Coronary artery (tissue), 2 donors: ENCODE measurements at regions not wholly inside any gene's neighbourhood (a gene's known extent, or its start where the extent isn't known, plus 50 kb on each side); places are given as distances from the start of the nearest gene placed in this dataset.

ENCODE experiments used
- DNase-seq: peaks from one replicate; pipeline ENCODE4 v3.0.0-alpha.2; 2017; ENCODE audit warnings: low spot score
- H3K27ac ChIP-seq, 2 donors: fragments of 200-600 bp; sonication (generic); one replicate each; pipeline ENCODE4 v1.5.1; 2016 to 2019
- H3K4me3 ChIP-seq: fragments of 200-600 bp; sonication (generic); 2 replicates; pipeline ENCODE4 v1.5.1; 2016; ENCODE audit warnings: mild to moderate bottlenecking, moderate library complexity
- CTCF ChIP-seq: fragments of 200-600 bp; sonication (generic); IDR thresholded peaks from one replicate; pipeline ENCODE4 v1.5.1; 2019; ENCODE audit warnings: antibody characterized with exemption

DNA sequence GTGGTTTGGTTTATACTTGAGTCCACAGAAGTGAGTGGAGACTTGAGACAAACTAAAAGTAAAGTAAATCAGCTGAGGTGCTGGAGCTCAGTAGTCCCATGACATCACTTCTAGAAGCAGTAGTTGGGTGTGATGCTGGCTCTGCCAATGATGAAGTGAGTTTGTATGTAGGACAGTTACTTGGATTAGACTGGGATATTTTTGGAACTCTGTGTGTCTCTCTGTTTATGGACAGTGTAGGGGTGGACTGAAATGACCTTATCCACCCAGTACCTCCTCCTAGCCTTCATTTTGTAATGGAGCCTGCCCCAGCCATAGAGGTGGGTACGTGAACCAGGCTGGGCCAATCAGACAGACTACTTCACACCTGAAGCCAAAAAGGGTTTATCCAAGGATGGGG, 52.2 kb downstream of the POLR1D start:
- TF ChIP-seq CTCF = no peak
- DNase-seq = no peak
- Histone ChIP-seq H3K27ac (no peak overlapping the region), H3K4me3 (no peak overlapping the region)

GRCh38 chr13:27678306-27679040, 56.8 kb downstream of the POLR1D start:
- Histone ChIP-seq H3K27ac (no peak overlapping the region), H3K4me3 (no peak overlapping the region)
- TF ChIP-seq CTCF = no peak
- DNase-seq = no peak

GRCh38 chr13:27679396-27679795, 57.7 kb downstream of the POLR1D start:
- Histone ChIP-seq H3K27ac (no peak overlapping the region), H3K4me3 (no peak overlapping the region)
- no peak for DNase-seq
- TF ChIP-seq CTCF = no peak

DNA sequence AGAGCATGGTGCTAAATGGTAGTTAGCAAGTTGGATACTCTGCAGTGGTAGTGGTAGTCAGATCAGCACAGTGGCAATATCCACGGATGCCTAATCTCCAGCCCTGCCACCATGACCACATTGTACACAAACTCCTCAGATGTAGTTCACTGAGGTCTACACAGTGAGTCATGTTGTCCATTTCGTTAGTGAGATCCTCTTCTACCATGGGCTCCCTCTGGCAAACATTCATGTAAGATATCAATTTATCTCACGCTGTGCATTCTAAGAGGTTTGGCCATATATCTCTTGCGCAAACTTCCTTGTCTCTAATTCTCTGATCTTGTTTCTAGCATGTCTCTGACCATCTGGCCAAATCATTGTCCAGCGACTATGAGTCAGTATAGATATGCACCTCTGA, 58.2 kb downstream of the POLR1D start:
- Histone ChIP-seq H3K27ac (no peak overlapping the region), H3K4me3 (no peak overlapping the region)
- TF ChIP-seq CTCF = no peak
- DNase-seq = no peak

DNA sequence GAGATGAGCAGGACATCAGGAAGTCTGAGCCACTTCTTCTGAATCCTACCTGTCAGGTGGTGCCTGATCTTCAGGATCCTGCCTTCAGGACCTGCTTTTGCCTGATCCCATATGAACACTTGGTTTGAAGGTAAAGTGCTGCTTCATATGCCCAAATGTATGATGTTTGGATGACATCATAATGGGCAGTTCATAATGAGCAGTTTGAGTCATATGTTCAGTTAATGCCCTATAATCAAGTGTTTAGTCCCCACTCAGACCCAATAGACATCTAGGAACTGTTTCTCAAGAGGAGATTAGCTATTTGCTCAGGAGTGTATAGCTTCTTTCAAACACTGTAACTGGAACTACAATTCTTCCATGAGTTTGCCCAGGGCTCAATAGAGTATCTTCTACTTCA, 58.8 kb downstream of the POLR1D start:
- peak; percentile 12 for TF ChIP-seq CTCF
- no peak overlapping the region for H3K4me3 ChIP-seq
- DNase-seq = no peak
- no peak overlapping the region for H3K27ac ChIP-seq

DNA sequence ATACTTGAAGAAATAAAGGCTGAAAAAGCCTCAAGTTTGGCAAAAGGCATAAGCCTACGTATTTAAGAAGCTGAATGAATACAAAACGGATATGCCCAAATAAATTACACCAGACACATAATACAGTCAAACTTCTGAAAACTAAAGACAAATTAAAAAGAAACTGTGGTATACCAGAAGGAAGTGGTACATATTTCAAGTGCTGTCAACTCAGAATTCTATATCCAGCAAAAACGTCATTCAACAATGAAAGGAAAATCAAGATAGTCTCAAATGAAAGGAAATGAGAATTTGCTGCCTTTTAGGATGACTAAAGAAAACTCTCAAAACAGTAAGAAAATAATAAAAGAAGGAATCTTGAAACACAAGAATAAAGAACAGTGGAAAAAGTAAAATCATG, 69.5 kb downstream of the POLR1D start:
- Histone ChIP-seq H3K27ac (no peak overlapping the region), H3K4me3 (no peak overlapping the region)
- TF ChIP-seq CTCF = no peak
- DNase-seq = no peak

DNA sequence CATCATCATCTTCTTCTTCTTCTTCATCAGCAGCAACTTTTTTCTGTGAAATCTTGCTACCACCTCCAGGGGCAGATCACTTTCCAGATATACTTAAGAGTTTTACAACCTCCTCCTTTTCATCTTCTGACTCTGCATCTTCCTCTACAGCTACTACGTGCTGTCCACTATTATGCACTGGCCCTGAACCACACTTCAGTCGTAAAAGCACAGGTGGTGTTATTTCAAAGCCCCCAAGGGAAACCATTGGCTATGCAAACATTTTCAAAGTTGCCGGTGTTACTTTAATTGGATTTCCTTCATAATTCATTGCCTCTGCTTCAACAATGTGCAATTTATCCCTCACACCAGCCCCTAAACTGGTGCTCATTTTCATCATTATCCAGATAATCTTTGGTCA, 75.0 kb downstream of the POLR1D start:
- Histone ChIP-seq H3K27ac (no peak overlapping the region), H3K4me3 (no peak overlapping the region)
- no peak for DNase-seq
- no peak for TF ChIP-seq CTCF
